Adipose tissue (tissue), 3 donors: ENCODE measurements at regions not wholly inside any gene's neighbourhood (a gene's known extent, or its start where the extent isn't known, plus 50 kb on each side); places are given as distances from the start of the nearest gene placed in this dataset.

Source experiments
- H3K27ac ChIP-seq: one replicate; pipeline ENCODE4 v1.5.1; 2013; ENCODE audit warnings: low read depth, low read length
- WGBS, 3 donors: extraction: QIAGEN DNeasy Blood & Tissue Kit; methylation state at CpG; one replicate each; pipeline ENCODE4 v1.1.7; 2013; 5-methylcytosine and 5-hydroxymethylcytosine counted together
- donor health status: healthy with polysubstance abuse.
- donor health status: Bipolar disorder and iron deficiency.
- donor health status: healthy.

- 73 to 78% (median 74%) methylated on average over 4 of the region's 4 CpGs for WGBS, 3 donors
- no peak overlapping the region for H3K27ac ChIP-seq
Measured at GRCh38 chr12:30835216-30835615, 80.5 kb upstream of the CAPRIN2 start.

GRCh38 chr12:30830751-30831150 is 76.0 kb upstream of the CAPRIN2 start:
- H3K27ac ChIP-seq: no peak overlapping the region
- 84 to 96% (median 91%) methylated on average over 2 of the region's 2 CpGs for WGBS, 3 donors

GRCh38 chr12:30829876-30830275 is 75.1 kb upstream of the CAPRIN2 start:
- 37 to 56% (median 46%) methylated on average over 1 of the region's 1 CpG for whole genome bisulfite sequencing, 3 donors
- H3K27ac ChIP-seq: no peak overlapping the region

- H3K27ac ChIP-seq: no peak overlapping the region
- 65 to 89% (median 87%) methylated on average over 4 of the region's 4 CpGs for WGBS, 3 donors
Measured at GRCh38 chr12:30828686-30829085, 73.9 kb upstream of the CAPRIN2 start.

GRCh38 chr12:30827101-30828066 is 72.6 kb upstream of the CAPRIN2 start:
- WGBS, 3 donors: 84 to 90% (median 84%) methylated on average over 15 of the region's 15 CpGs
- H3K27ac ChIP-seq: no peak overlapping the region

GRCh38 chr12:30826276-30826675 is 71.5 kb upstream of the CAPRIN2 start:
- 78 to 87% (median 87%) methylated on average over 8 of the region's 8 CpGs for WGBS, 3 donors
- H3K27ac ChIP-seq: no peak overlapping the region

GRCh38 chr12:30825341-30825740 is 70.6 kb upstream of the CAPRIN2 start:
- 68 to 83% (median 75%) methylated on average over 4 of the region's 4 CpGs for WGBS, 3 donors
- no peak overlapping the region for H3K27ac ChIP-seq

- WGBS, 3 donors: 92 to 97% (median 93%) methylated on average over 5 of the region's 5 CpGs
- H3K27ac ChIP-seq: no peak overlapping the region
Measured at GRCh38 chr12:30824311-30824710, 69.6 kb upstream of the CAPRIN2 start.

- H3K27ac ChIP-seq: no peak overlapping the region
- 84 to 92% (median 85%) methylated on average over 13 of the region's 13 CpGs for WGBS, 3 donors
Measured at GRCh38 chr12:30823764-30824163, 69.0 kb upstream of the CAPRIN2 start.

GRCh38 chr12:30823156-30823699 is 68.5 kb upstream of the CAPRIN2 start:
- 28 to 34% (median 34%) methylated on average over 32 of the region's 32 CpGs for WGBS, 3 donors
- peak overlapping the region; percentile 34 for H3K27ac ChIP-seq

- 2 to 5% (median 4%) methylated on average over 50 of the region's 50 CpGs for WGBS, 3 donors
- peak overlapping the region; percentile 34 for H3K27ac ChIP-seq
Measured at GRCh38 chr12:30822385-30823155, 67.8 kb upstream of the CAPRIN2 start.

GRCh38 chr12:30820406-30820946 is 65.7 kb upstream of the CAPRIN2 start:
- H3K27ac ChIP-seq: no peak overlapping the region
- WGBS, 3 donors: 46 to 55% (median 50%) methylated on average over 2 of the region's 2 CpGs

GRCh38 chr12:30818562-30818961 is 63.8 kb upstream of the CAPRIN2 start:
- H3K27ac ChIP-seq: no peak overlapping the region
- WGBS, 3 donors: 80 to 96% (median 84%) methylated on average over 1 of the region's 1 CpG

GRCh38 chr12:30816742-30817465 is 62.2 kb upstream of the CAPRIN2 start:
- WGBS, 3 donors: 79 to 81% (median 79%) methylated on average over 6 of the region's 6 CpGs
- no peak overlapping the region for H3K27ac ChIP-seq

- no peak overlapping the region for H3K27ac ChIP-seq
Measured at GRCh38 chr12:30814295-30814655, 59.5 kb upstream of the CAPRIN2 start.

- WGBS, 3 donors: 46 to 70% (median 49%) methylated on average over 3 of the region's 3 CpGs
- H3K27ac ChIP-seq: no peak overlapping the region
Measured at GRCh38 chr12:30813525-30814294, 59.0 kb upstream of the CAPRIN2 start.

- 70 to 74% (median 71%) methylated on average over 4 of the region's 4 CpGs for WGBS, 3 donors
- H3K27ac ChIP-seq: no peak overlapping the region
Measured at GRCh38 chr12:30811966-30812365, 57.2 kb upstream of the CAPRIN2 start.

GRCh38 chr12:30810918-30811317 is 56.2 kb upstream of the CAPRIN2 start:
- 84 to 100% (median 90%) methylated on average over 2 of the region's 2 CpGs for WGBS, 3 donors
- H3K27ac ChIP-seq: no peak overlapping the region
